ENCODE measurements at regions not wholly inside any gene's neighbourhood (a gene's known extent, or its start where the extent isn't known, plus 50 kb on each side); places are given as distances from the start of the nearest gene placed in this dataset.

- peaks cover 10% of the 10 kb centered on the region for H3K27me3 Mint-ChIP-seq
- no peak overlapping the region for H3K27ac Mint-ChIP-seq
- DNase-seq (peak in 1 of 2 donors; percentile 20), ATAC-seq (no peak)
- no peaks in the 10 kb centered on the region for H3K9me3 Mint-ChIP-seq
- H3K4me1 Mint-ChIP-seq = no peaks in the 10 kb centered on the region
- no peak overlapping the region for H3K4me3 Mint-ChIP-seq
Observed at GRCh38 chr15:97745481-97746071, 214.9 kb upstream of the ARRDC4 start.

- no peaks in the 10 kb centered on the region for H3K4me1 Mint-ChIP-seq
- DNase-seq = no peak
- peaks cover 10% of the 10 kb centered on the region for H3K27me3 Mint-ChIP-seq
Observed at GRCh38 chr15:97747342-97747741, 213.2 kb upstream of the ARRDC4 start.

DNA sequence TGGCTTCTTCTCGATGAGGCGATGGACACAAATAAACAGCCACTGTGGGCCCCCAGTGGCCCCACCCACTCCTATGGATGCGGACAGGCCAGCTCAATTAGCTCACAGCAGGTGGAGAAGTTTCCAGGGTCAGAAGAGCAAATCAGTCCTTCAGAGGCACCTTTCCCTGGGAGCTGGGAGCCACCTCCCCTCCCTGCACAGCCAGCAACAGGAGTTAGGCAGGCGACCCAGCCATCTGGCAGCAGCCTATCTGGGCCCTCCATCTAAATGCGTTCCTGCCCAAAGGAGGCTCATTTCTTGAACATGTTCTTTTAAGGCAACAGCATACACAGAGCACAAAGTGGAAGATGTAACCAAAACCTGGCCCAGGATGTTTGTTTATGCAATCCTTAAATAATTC lies 211.9 kb upstream of the ARRDC4 start:
- H3K4me1 Mint-ChIP-seq = no peaks in the 10 kb centered on the region
- ATAC-seq (no peak), DNase-seq (no peak)
- H3K4me3 Mint-ChIP-seq = no peak overlapping the region
- no peak overlapping the region for H3K27ac Mint-ChIP-seq
- H3K27me3 Mint-ChIP-seq = peaks cover 12% of the 10 kb centered on the region
- H3K9me3 Mint-ChIP-seq = no peaks in the 10 kb centered on the region

More at GRCh38 chr15:97747342-97747741, 213.2 kb upstream of the ARRDC4 start:
- ATAC-seq = no peak
- no peak overlapping the region for H3K27ac Mint-ChIP-seq
- H3K4me3 Mint-ChIP-seq = no peak overlapping the region
- H3K9me3 Mint-ChIP-seq = no peaks in the 10 kb centered on the region

GRCh38 chr15:97750060-97750459 lies 210.4 kb upstream of the ARRDC4 start:
- H3K9me3 Mint-ChIP-seq = no peaks in the 10 kb centered on the region
- H3K27me3 Mint-ChIP-seq = peaks cover 18% of the 10 kb centered on the region
- H3K4me3 Mint-ChIP-seq = no peak overlapping the region
- no peak for ATAC-seq
- no peaks in the 10 kb centered on the region for H3K4me1 Mint-ChIP-seq
- no peak overlapping the region for H3K27ac Mint-ChIP-seq
- DNase-seq = no peak

GRCh38 chr15:97755726-97756125 lies 204.8 kb upstream of the ARRDC4 start:
- Mint-ChIP-seq H3K9me3 (no peaks in the 10 kb centered on the region), H3K4me3 (no peak overlapping the region), H3K27ac (no peak overlapping the region), H3K27me3 (peaks cover 23% of the 10 kb centered on the region), H3K4me1 (no peaks in the 10 kb centered on the region)
- DNase-seq (no peak), ATAC-seq (no peak)

DNA sequence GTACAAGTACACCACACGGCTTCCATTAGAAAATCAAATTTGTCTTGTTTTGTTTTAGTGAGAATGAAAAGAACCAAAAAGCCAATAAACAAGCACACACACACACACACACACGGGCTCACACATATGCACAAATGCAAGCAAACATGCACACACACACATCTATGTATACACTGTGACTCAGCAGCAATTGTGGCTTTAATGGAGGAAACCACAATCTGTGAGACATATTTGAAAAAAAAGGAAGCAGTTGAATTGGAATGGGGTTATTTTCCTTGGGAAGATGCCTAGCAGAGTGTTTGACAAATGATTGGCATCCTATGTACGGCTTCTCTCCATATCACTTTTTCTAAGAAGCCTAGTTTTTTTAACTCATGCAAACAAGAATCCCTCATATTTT lies 201.1 kb upstream of the ARRDC4 start:
- H3K4me1 Mint-ChIP-seq = no peaks in the 10 kb centered on the region
- DNase-seq (no peak), ATAC-seq (no peak)
- H3K4me3 Mint-ChIP-seq = no peak overlapping the region
- no peak overlapping the region for H3K27ac Mint-ChIP-seq
- H3K27me3 Mint-ChIP-seq = peaks cover 16% of the 10 kb centered on the region
- no peaks in the 10 kb centered on the region for H3K9me3 Mint-ChIP-seq

DNA sequence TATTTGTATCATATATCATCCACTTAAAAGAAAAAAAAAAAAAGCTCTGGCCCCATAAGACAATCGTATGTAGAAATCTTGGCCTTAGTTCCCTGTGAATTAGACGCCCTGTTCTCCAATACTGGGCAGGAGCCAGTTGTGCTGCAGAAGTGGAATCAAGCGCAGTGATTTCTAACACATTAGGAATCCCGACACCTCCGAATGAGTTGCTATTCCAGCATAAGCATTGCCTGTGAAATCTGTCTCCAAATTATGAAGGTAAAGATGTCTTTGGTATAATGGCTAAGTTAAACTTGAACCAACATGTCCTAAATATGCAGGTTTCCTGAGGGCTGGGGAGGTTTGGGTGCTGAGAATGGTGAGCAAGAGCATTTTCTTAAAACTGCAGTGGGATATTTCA lies 199.4 kb upstream of the ARRDC4 start:
- Mint-ChIP-seq H3K4me3 (no peak overlapping the region), H3K9me3 (no peaks in the 10 kb centered on the region), H3K27me3 (peaks cover 8% of the 10 kb centered on the region), H3K4me1 (no peaks in the 10 kb centered on the region), H3K27ac (no peak overlapping the region)
- no peak for DNase-seq
- ATAC-seq = no peak

DNA sequence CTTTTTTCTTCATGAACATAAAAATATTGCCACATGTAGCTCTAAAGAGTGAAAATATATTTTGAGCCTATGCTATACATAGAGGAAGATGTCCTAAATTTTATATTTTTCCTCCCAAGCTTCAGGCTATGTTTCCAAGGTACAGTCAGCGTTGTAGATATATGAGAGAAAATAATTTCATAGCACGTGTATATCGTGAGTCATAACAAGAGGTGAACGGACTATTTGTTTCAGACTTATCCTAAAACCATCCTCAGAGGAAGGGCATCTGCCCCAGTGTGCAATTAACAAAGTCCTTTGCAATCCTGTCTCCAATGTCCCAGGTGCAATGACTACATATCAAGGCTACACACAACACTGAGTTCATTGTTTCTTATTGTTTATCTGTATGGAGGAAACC lies 177.3 kb upstream of the ARRDC4 start:
- H3K27ac Mint-ChIP-seq = no peak overlapping the region
- no peaks in the 10 kb centered on the region for H3K27me3 Mint-ChIP-seq
- DNase-seq = no peak
- H3K4me1 Mint-ChIP-seq = no peaks in the 10 kb centered on the region
- no peak for ATAC-seq
- no peaks in the 10 kb centered on the region for H3K9me3 Mint-ChIP-seq
- no peak overlapping the region for H3K4me3 Mint-ChIP-seq

GRCh38 chr15:97786741-97787140 lies 173.8 kb upstream of the ARRDC4 start:
- no peak overlapping the region for H3K4me3 Mint-ChIP-seq
- H3K27ac Mint-ChIP-seq = no peak overlapping the region
- DNase-seq (no peak), ATAC-seq (no peak)
- H3K4me1 Mint-ChIP-seq = no peaks in the 10 kb centered on the region
- H3K9me3 Mint-ChIP-seq = no peaks in the 10 kb centered on the region
- H3K27me3 Mint-ChIP-seq = peaks cover under 1% of the 10 kb centered on the region

- H3K4me3 Mint-ChIP-seq = no peak overlapping the region
- DNase-seq (no peak), ATAC-seq (no peak)
- no peak overlapping the region for H3K27ac Mint-ChIP-seq
- peaks cover 9% of the 10 kb centered on the region for H3K27me3 Mint-ChIP-seq
- H3K9me3 Mint-ChIP-seq = no peaks in the 10 kb centered on the region
- no peaks in the 10 kb centered on the region for H3K4me1 Mint-ChIP-seq
Observed at GRCh38 chr15:97790180-97790579, 170.3 kb upstream of the ARRDC4 start.

GRCh38 chr15:97791824-97792792 lies 168.4 kb upstream of the ARRDC4 start:
- Mint-ChIP-seq H3K9me3 (no peaks in the 10 kb centered on the region), H3K27ac (peak overlapping the region in 1 of 2 donors; percentile 49), H3K4me1 (no peaks in the 10 kb centered on the region), H3K27me3 (peaks cover 9% of the 10 kb centered on the region), H3K4me3 (no peak overlapping the region)
- ATAC-seq (no peak), DNase-seq (no peak)

- DNase-seq (no peak), ATAC-seq (no peak)
- H3K4me1 Mint-ChIP-seq = no peaks in the 10 kb centered on the region
- H3K27me3 Mint-ChIP-seq = no peaks in the 10 kb centered on the region
- no peak overlapping the region for H3K4me3 Mint-ChIP-seq
- H3K27ac Mint-ChIP-seq = no peak overlapping the region
- H3K9me3 Mint-ChIP-seq = peaks cover 0 to under 1% of the 10 kb centered on the region in 2 donors
Observed at GRCh38 chr15:97804950-97805349, 155.6 kb upstream of the ARRDC4 start.

- no peaks in the 10 kb centered on the region for H3K27me3 Mint-ChIP-seq
- H3K4me3 Mint-ChIP-seq = no peak overlapping the region
- H3K27ac Mint-ChIP-seq = no peak overlapping the region
- DNase-seq (no peak), ATAC-seq (no peak)
- H3K9me3 Mint-ChIP-seq = peaks cover 0 to 19% of the 10 kb centered on the region in 2 donors
- H3K4me1 Mint-ChIP-seq = no peaks in the 10 kb centered on the region
Observed at GRCh38 chr15:97806766-97807165, 153.7 kb upstream of the ARRDC4 start.

DNA sequence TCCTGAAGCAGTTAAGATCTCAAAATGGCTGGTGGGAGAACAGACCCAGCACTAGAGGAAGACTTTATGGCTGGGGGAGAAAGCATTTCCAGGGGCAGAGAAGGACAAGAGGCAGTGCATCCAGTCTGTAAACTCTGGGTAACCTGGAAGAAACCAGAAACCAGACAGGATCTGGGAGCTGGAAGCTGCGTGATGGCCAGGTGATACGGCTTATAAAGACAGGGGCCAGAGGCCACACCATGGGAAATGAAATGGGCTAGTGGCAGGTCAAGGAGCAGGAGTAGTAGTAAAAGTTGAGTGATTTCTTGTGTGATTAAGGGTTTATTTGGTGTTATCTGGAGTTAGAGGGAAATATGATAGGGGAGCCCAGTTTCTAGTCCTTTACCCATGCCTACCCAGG lies 144.7 kb upstream of the ARRDC4 start:
- no peaks in the 10 kb centered on the region for H3K4me1 Mint-ChIP-seq
- no peak overlapping the region for H3K27ac Mint-ChIP-seq
- H3K27me3 Mint-ChIP-seq = no peaks in the 10 kb centered on the region
- H3K9me3 Mint-ChIP-seq = peaks cover 0 to 9% of the 10 kb centered on the region in 2 donors
- ATAC-seq (no peak), DNase-seq (no peak)
- H3K4me3 Mint-ChIP-seq = no peak overlapping the region

DNA sequence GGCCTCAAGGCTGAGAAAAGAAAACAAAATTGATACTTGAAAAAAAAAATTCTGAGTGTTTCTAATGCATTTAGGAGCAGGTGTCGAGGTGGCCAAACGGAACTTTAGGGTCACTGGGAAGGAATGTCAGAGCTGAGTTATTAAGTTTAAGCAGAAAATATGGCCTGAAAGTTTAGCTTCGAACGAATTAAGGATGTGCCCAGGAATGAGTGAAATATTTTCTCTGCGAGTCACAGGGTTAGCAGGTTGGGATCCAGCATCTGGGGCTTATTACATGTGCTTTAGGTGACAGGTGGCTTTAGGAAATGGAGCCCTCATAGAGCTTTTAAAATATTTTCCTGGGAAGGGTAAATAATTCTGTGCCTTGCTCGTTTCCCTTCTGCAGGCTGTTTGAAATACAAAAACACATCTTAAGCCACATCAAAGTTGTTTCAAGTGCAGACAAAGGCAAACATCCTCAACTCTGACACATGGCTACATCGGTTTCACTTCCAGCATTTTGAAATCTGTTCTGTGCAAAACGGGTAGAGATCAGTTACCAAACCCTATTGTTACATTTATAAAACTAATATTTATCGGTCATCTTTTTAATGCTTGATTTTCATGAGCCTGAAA lies 143.1 kb upstream of the ARRDC4 start:
- H3K4me1 Mint-ChIP-seq = no peaks in the 10 kb centered on the region
- H3K27ac Mint-ChIP-seq = no peak overlapping the region
- no peaks in the 10 kb centered on the region for H3K27me3 Mint-ChIP-seq
- no peak for ATAC-seq
- H3K4me3 Mint-ChIP-seq = no peak overlapping the region
- no peaks in the 10 kb centered on the region for H3K9me3 Mint-ChIP-seq
- no peak for DNase-seq

GRCh38 chr15:97836003-97836402 lies 124.5 kb upstream of the ARRDC4 start:
- Mint-ChIP-seq H3K9me3 (peaks cover 8 to 19% of the 10 kb centered on the region in 2 donors), H3K4me1 (no peaks in the 10 kb centered on the region), H3K4me3 (no peak overlapping the region), H3K27me3 (no peaks in the 10 kb centered on the region), H3K27ac (no peak overlapping the region)
- ATAC-seq (no peak), DNase-seq (no peak)
